Stimulated activated CD4-positive, alpha-beta T cell treated with anti-CD3 and anti-CD28 coated beads, Interleukin-15, amount 100 ng/mL, for 24 hours (primary cell): ENCODE measurements at regions not wholly inside any gene's neighbourhood (a gene's known extent, or its start where the extent isn't known, plus 50 kb on each side); places are given as distances from the start of the nearest gene placed in this dataset.

Experiments
- DNase-seq: peaks from one replicate; pipeline ENCODE4 v3.0.0-alpha.2; 2020

DNA sequence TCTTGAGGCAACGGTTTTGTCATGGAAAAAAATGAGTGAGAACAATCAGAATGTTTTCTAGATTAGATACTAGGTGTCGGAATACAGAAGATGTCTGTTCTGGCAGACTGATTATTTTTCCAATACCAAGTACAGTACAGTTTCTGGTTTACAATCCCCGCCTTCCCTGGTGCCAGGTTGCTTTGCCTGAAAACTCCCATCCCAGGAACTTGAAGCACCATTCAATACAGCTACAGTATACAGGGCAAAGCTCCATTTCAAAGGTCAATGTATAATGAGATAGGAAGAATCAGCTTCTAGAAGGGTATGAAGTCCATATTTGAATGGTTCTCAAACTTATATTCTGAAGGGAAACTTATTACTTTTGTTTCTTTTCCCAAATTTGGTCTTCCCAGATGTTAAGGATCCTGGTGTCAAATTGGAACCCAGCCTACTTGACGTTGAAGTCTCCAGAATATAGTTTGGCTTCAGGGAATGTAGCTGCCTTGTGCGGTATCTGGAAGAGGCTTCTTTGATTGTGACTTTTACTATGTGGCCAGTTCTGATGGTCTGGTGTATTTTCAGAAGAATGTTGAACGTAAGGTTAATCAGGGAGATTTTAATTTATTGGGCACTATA lies 238.0 kb upstream of the ATP2B1 start:
- no peak for DNase-seq

DNA sequence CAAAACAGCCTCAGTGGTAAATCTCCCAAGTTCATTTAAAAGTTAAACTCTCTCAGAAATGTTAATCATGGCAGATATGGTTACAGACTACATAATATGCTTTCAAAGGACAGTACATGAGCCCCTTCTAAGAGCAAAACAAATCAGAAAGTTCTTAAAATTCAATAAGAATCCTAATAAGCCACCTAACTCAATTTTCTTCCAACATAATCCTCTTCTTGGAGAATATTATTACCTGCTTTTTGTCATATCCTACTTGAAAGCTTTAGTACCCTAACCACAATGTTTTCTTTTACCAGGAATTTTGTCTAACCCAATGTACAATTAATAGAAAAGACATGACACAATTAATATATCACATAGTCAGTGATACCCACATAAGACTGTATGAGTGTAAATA lies 236.5 kb upstream of the ATP2B1 start:
- DNase-seq: no peak

DNA sequence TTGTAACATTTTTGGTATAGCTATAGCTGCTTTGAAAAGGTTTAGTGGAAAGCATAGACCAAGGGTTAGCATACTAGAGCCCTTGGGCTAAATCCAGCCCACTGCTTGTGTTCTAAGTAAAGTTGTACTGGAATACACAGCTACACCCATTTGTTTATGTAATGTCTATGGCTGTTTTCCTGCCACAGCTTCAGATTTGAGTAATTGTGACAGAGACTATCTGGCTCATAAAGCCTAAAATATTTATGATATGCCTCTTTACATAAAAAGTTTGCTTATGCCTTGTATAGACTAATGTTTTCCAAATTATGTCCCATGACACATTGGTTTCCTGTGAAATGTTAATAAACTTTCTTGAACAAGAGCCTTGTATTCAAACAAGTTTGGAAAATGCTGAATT lies 234.8 kb upstream of the ATP2B1 start:
- no peak for DNase-seq

DNA sequence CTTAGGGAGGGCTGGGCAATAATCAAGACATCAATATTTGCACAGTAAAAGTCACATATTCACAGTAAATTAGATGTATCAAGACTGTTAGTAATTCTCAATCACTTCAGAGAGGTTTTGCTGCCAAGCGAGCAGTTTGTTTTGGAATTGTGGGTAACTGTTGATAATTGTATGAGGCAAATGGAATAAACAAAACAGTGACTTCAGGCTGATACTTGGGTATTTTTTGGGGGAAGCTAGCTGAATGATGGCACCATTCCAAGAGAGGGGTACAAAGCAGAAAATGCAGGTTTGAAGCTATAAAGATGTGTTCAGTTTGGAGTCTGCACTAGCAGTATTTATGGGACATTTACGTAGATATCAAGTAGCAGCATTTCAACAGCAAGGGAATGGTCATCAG lies 232.8 kb upstream of the ATP2B1 start:
- DNase-seq: no peak

DNA sequence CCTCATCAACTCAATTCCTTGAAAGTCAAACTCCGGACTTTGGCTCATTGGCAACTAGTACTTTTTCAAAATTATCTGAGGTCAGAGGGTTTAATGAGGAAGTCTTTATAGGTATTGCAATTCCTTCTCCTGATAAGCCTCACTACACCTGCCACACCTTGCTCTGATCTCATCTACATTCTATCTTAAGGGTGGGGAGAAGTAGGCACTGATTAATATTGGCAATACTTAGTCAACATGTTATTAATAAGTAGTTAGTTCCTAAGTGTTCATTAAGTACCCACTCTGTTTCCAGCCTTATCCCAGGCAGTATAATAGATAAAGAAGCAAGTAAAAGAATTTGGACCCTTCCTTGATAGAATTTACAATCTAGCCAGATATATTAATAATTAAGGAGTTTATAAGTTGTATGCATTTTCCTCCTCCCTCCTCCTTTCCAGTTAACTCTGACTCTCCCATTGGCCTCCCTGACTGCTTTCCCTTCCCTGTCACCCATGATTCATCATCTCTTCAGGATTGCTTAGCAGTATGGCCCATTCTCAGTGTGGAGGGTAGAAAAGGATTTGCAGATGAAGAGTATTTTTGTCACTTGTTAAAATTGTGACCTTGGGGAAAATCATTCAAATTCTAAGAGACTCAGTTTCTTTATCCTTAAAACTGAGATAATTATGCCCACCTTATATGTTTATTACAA lies 231.0 kb upstream of the ATP2B1 start:
- DNase-seq: no peak

DNA sequence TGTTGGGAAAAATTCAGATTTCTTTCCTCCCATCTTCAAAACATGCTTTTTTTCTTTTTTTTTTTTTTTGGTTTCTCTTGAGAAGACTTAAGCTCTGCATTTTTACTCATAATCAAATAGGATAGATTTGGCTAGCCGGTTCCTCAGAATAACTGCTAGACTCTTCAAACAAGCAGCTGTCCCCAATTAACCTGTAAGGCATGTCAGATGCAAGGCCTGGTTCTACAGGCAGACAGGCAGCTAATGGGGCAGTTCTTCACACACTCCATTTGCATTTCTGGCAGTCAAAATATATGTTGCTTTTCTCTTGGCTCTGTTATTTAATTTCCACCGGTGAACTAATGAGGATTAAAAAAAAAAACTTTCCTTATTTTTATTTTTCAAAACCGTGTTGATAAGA lies 228.0 kb upstream of the ATP2B1 start:
- no peak for DNase-seq

DNA sequence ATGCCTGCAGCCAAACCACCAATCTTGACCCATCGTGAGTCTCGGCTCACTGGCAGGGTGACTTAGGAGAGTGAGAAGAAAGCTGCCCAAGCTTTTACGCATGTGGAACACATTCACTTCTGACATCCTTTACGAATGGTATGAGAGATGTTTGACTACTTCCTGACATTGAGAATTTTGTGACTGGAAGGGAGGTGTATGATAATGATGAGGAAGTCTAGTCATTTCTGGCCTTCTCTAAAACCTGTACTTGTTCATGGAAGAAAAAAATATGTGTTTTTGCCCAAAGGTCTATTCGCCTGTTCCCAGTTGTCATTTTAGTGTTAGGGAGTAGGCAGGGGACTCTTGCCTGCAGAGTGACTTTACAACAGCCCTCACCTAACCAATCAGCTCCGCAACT lies 227.2 kb upstream of the ATP2B1 start:
- no peak for DNase-seq

DNA sequence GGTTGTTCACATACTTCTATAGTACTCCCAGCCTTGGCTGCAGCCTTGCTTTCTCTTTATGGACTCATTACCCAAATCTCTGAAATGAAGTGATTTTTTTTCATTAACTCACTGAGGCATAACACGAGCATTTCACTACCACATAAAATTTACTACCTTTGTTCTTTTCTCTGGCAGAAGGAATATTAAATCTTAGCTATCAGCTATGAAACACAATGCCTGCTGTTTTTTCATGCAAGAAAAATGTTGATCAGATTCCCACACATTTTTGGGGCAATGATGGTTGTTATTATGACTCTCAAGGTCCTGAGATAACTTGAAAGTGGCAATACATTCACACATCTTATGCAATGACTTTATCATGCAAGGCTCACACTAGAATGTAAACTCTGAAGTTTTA lies 225.3 kb upstream of the ATP2B1 start:
- DNase-seq: no peak

DNA sequence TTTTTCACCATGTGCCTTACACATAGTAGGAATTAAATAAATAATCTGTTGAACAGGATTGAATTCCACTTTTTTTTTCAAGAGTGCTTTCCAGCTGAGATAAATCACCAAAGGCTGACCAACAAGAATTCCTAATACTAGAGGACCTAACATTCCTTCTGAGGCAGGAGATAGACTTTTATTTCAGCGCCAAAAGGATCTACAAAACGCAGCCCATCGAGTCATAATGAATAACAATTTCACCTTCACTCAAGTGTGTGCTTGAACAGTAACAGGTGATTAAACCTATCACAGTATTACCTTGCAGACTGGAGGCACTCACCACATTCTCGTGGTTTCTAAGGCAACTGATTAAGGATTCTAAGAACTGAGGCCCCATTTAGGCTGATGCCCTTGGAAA lies 224.3 kb upstream of the ATP2B1 start:
- DNase-seq: no peak

DNA sequence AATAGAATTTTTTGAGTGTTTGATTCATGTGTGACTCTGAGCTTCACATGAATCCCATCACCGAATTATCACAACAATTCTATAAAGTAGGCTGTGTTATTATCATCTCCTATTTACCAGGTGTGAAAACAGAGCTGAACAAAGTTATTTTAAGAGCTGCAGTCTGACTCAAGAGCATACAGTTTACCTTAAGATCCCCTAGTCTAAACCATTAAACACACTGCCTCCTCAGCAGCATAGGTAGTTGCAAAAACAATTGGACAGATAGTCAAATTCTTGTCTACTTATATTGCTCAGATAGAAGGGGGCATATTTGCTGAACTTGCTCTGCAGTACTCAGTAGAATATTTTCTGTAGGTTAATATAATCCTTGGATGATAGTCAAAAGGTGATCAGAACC lies 219.8 kb upstream of the ATP2B1 start:
- no peak for DNase-seq

DNA sequence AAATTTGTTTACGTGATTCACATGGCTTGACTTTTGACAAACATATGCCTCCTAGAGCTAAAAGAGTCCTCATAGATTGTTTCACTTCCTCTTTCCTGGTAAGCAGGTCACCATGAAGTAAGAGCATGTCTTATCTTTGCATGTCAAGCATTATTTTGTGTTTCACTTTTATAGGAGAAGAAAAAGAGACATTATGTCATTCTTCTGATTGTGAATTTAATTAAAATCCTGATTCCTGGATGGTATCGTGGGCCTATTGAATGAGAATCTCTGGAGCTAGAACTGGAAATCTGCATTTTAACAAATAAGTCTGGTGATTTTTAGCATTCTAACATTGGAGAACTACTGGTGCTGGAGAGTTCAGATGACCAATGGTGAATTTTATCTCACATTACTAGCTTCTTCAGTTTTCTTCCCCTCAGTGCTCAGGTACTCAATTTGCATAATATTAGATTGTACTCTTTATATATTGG lies 218.6 kb upstream of the ATP2B1 start:
- no peak for DNase-seq

DNA sequence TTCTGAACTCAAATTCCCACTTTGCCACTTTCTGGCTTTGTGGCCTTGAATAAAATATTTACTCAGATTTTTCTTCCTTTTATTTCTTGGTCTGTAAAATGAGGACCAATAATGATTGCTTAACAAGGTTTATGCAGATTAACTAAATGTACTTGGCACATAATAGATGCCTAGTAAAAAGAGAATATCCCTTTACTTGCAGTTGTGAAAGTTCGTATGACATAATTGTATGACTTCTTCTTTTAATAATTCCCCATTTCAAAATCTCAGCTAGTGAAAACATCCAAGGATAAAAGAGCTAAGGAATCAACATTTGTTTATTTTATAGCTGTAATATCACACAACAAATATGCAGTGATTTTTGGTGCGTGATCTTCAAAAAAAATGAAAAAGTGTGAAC lies 215.6 kb upstream of the ATP2B1 start:
- DNase-seq: no peak

DNA sequence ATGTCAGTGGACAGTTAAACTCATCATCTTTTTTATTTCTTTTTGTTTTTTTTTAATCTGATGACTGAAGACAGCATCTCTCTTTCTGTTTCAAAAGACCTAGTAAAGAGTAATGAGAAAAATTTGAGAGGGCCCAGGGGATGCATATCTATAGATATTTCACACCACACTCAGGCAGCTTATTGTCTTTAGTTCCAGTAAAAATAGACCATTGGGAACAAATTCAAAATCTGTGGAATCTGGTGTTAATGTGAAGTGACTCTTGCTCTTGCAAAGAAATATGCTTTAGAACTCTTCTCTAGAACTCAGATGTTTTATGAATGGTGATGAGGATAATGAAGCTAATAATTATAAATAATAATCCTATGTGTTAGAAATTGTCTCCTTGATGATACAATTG lies 214.5 kb upstream of the ATP2B1 start:
- DNase-seq: no peak

DNA sequence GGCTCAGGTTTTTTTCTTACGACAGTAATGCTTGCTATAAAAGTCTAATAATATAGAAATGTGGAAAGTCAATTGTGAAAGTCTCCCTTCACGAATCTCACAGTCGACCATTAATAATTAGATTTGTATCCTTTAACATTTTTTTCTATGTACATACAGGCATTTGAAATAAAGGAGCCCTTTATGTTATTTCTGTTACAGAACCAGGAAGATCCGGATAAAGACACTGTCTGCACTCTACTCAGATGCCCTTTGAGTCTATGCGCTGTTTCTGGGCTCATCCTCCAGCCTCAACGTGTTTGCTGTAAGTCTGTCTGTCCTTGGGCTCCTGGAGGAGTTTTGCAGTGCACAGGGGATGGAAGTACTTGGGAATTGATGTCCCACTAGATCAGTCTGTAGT lies 212.2 kb upstream of the ATP2B1 start:
- no peak for DNase-seq

DNA sequence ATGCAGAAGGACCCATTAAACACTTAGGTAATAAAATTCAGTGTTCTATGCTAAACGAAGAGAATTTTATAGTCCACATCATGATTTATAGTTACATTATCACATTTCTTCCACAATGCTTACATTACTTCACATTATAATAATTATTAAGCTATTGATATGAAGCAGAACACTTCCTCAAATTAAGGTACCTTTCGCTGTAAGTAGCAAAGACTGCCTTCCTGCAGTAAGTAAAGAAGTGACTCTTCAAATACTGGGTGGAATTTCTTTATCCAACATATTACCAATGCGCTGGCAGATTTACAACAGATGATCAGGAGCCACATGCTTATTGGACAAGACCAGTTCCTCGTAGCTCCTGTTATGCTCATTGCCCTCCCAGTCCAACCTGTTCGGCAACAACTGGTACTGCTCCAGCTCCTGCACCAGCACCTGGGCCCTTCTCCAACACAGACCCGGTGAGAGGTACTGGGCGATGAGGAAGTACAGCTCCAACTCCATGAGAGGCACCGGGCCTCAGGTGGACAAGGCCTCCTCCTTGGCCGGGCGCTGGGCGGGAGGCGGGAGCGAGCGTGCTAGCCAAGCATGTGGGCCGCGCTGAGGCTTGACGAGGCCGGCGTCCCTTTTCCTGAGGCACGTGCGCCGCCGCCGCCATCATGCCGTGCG lies 210.7 kb upstream of the ATP2B1 start:
- no peak for DNase-seq

DNA sequence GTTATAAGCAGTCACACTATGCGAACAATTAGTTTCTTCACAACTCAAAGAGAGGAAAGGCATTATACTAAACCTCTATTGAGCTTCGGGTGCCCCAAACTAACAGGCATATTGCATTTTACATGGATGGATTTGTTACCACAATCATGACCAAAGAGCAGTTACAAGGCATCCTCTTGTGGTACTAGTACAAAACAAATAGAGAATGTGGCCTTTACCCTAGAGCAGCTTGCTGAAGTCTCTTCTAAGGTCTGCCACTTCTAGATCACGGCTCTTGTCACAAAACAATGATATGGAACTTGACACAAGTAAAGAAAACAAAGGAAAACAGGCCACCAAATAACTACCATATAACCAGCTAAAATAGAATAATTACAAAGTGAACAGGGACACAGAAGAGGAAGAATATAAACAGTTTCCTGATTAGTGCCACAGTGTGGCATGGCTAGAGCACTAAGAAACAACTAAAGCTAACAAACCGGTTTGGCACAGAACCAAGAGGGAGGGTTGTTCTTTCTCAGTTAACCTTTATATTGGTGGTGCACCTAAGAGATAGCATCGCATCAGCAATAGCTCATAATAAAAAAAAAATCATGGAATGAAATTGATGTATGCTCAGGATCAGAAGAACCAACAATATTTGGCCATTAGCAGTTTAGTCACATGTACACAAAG lies 209.7 kb upstream of the ATP2B1 start:
- no peak for DNase-seq

DNA sequence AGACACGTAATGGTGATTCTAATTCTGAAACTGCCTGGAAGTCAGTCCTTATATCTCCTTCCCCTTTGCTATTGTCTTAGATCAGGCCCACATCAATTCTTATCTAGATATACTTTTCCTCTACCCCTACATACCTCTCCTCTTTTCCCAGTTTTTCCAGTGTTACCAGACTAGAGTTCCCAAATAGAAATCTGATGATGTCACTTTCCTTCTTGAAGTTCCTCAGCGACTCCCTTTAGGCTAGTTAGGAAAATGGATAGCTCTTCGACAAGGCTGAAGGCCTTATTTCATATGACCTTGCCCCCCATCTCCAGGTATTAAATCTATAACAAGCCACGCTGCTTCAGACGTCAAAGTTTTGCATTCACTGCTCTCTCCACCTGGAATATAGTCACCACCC lies 201.1 kb upstream of the ATP2B1 start:
- no peak for DNase-seq

DNA sequence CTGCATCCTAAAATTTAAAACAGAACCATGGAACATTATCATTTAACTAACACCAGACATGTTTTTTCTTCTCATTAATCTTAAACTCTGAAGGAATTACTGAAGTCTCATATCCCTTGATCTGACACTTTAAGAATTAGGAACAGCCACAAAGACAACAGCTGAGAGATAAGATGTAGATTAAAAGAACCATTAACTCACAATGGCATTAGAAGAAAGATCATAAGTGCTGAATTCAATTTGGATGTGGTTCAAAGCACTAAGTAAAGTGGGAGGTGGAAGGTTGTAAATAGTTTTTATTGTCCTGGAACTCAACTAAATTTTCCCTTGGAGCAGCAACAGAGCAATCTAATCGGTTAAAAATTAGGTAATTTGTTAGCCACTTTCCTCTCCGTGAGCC lies 199.0 kb upstream of the ATP2B1 start:
- no peak for DNase-seq

DNA sequence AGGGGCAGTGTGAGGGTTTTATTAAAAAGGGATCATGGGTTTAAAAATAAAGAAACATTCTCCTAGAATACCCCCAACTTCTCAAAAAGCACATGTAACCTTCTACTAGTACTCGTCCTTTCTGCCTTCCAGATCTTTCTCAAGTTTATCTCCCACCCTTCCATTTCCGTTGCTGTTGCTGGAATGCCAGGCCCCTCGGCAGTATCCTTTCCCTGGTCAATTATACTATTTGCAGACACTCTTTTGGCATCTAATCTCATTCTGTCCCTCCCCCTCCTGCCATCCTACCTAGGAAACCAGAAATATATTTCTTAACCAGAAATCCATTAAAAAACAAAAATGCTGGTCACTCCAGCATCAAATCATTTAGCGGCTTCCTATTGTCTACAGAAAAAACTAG lies 198.2 kb upstream of the ATP2B1 start:
- DNase-seq: no peak

DNA sequence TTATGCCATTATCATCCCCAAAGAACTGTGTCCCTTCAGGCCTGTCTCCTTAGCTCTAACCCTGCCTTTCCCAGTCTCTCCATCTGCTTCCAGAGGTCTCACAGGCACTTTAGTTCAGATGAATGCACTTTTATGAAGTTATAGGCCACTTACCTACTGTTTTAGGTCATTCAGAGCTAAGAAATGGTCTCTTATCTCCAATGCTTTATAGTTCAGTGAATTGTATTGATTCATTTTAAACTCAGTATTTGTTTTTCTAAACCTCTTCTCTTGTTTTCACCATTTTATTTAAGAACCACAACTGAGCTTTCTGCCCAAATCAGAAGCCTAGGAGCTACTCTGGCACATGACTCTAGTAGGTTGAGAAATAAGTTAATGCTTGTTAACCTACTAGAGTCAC lies 197.5 kb upstream of the ATP2B1 start:
- DNase-seq: no peak

DNA sequence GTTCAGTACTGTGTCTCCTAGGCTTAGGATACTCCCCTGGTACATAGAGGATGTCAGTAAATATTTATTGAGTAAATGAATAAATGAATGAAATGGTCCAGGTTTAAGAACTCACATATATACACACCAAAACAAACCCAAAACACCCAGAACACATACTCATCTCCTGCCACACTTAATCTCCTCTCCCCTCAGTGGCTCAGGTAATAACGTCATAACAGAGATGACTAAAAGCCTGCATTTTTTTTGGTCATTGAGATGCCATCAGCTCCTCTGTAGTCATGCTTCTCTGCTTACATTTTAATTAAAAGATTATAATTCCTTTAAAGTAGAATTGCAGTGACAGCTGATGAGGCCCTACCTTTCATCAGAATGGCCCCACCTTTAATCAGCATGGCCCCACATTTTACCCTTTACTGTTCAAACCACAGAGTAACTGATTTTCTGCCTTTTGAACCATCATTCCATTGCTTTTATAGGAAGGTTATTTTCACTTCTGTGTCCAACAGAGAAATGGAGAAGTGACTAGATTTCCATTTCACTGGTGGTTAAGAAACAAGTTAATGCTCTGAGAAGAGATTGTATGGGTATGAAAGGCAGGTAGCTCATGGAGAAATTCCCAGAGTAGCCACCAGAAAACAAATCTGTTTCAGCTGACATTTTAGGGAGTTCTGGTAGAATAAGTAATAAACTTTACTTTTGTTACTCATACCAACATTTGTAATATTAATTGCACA lies 193.4 kb upstream of the ATP2B1 start:
- no peak for DNase-seq

DNA sequence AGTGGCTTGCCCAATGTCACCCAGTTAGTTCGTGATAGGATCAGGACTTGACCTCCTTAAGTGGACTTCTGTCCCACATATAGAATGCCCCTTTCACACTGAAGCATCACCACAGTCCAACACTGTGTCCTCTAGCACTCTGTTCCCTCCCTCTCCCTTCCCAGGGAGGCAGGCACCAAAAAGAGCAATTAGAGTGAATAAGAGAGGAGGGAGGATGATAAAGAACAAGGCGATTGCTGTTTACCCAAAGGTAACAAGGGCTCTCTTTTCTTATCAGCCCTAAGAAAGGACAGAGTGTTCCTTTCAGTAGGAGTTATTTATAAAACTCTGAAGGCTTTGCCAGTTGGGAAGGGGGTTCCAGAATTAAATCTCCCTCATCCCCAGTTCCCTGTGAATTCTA lies 192.7 kb upstream of the ATP2B1 start:
- no peak for DNase-seq

DNA sequence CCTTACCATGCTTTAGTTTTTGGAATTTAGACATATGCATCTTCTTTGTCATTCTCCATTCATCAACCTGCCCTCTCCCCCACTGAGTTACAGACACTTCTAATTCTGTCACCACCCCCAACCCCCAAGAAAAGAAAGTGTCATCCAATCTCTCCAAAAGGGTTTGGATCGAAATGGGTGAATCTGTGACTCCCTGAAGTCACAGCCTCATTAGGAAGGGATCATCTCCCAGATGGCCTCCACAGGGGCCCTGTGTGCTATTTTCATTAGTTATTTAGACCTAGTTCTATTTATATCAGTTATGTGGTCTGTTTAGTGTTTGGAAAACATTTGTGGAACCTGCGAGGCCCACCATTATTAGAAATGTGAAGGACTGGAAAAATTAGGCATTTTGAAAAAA lies 191.0 kb upstream of the ATP2B1 start:
- no peak for DNase-seq
